NCI-H510A treated with DMSO at 0.1 percent for 48 hours (cell line): ENCODE measurements at regions not wholly inside any gene's neighbourhood (a gene's known extent, or its start where the extent isn't known, plus 50 kb on each side); places are given as distances from the start of the nearest gene placed in this dataset.
"Not testable (repeated sequence)": the region's sequence is repeated elsewhere in the genome, so short reads cannot be mapped to it uniquely, and the experiment has no call there.

Experiments used
- DNase-seq: peaks from one replicate; lab custom pipeline; 2025; lab: John Stamatoyannopoulos, UW

- DNase-seq: no peak
These were observed 1355.2 kb downstream of the CDH8 start for GRCh38 chr16:60681043-60681442.

GRCh38 chr16:60675022-60675421 lies 1361.2 kb downstream of the CDH8 start:
- no peak for DNase-seq

GRCh38 chr16:60674241-60674640 lies 1362.0 kb downstream of the CDH8 start:
- no peak for DNase-seq

GRCh38 chr16:60655514-60656153 lies 1380.6 kb downstream of the CDH8 start:
- DNase-seq: no peak

- no peak for DNase-seq
These were observed 1384.9 kb downstream of the CDH8 start for GRCh38 chr16:60651346-60651745.

GRCh38 chr16:60648290-60648689 lies 1387.9 kb downstream of the CDH8 start:
- DNase-seq: no peak

GRCh38 chr16:60647388-60647787 lies 1388.8 kb downstream of the CDH8 start:
- DNase-seq: not testable (repeated sequence)

- no peak for DNase-seq
These were observed 1389.6 kb downstream of the CDH8 start for GRCh38 chr16:60646631-60647030.

- DNase-seq: no peak
These were observed 1390.7 kb downstream of the CDH8 start for GRCh38 chr16:60645541-60645940.

- DNase-seq: no peak
These were observed 1393.3 kb downstream of the CDH8 start for GRCh38 chr16:60642956-60643355.

GRCh38 chr16:60641067-60641665 lies 1395.1 kb downstream of the CDH8 start:
- DNase-seq: no peak

- DNase-seq: no peak
These were observed 1396.2 kb downstream of the CDH8 start for GRCh38 chr16:60640038-60640437.

- not testable (repeated sequence) for DNase-seq
These were observed 1399.6 kb downstream of the CDH8 start for GRCh38 chr16:60636636-60637035.

- no peak for DNase-seq
These were observed 1400.1 kb downstream of the CDH8 start for GRCh38 chr16:60636117-60636516.

- DNase-seq: no peak
These were observed 1400.7 kb downstream of the CDH8 start for GRCh38 chr16:60635548-60635947.

- no peak for DNase-seq
These were observed 1424.4 kb downstream of the CDH8 start for GRCh38 chr16:60611844-60612243.

GRCh38 chr16:60608971-60609370 lies 1427.3 kb downstream of the CDH8 start:
- no peak for DNase-seq

GRCh38 chr16:60605652-60606051 lies 1430.6 kb downstream of the CDH8 start:
- DNase-seq: not testable (repeated sequence)

GRCh38 chr16:60605176-60605575 lies 1431.1 kb downstream of the CDH8 start:
- DNase-seq: no peak

GRCh38 chr16:60586493-60586892 lies 1449.7 kb downstream of the CDH8 start:
- no peak for DNase-seq

GRCh38 chr16:60582528-60582927 lies 1453.7 kb downstream of the CDH8 start:
- no peak for DNase-seq

GRCh38 chr16:60566901-60567300 lies 1469.3 kb downstream of the CDH8 start:
- no peak for DNase-seq

GRCh38 chr16:60564588-60564987 lies 1471.7 kb downstream of the CDH8 start:
- no peak for DNase-seq

GRCh38 chr16:60563166-60563565 lies 1473.1 kb downstream of the CDH8 start:
- no peak for DNase-seq
